Right atrium auricular region (tissue), 2 donors: ENCODE measurements at regions not wholly inside any gene's neighbourhood (a gene's known extent, or its start where the extent isn't known, plus 50 kb on each side); places are given as distances from the start of the nearest gene placed in this dataset.

Source experiments
- DNase-seq: peaks from one replicate; pipeline ENCODE4 v3.0.0-alpha.2; 2019; ENCODE audit warnings: low spot score
- H3K27ac ChIP-seq, 2 donors: fragments of 200-600 bp; sonication (generic); 1 replicate in 1 of 2; 2 replicates in 1 of 2; pipeline ENCODE4 v1.5.1; 2016 to 2019
- H3K27me3 ChIP-seq, 2 donors: fragments of 200-600 bp; sonication (generic); one replicate each; pipeline versions ENCODE4 v1.5.1 to v1.6.0; 2017 to 2019
- H3K36me3 ChIP-seq: fragments of 200-600 bp; sonication (generic); one replicate; pipeline ENCODE4 v1.5.1; 2016
- H3K4me1 ChIP-seq, 2 donors: fragments of 200-600 bp; sonication (generic); one replicate each; pipeline versions ENCODE4 v1.5.1 to v1.6.0; 2017 to 2019
- H3K4me3 ChIP-seq, 2 donors: fragments of 200-600 bp; sonication (generic); 1 replicate in 1 of 2; 2 replicates in 1 of 2; pipeline ENCODE4 v1.5.1; 2017 to 2019; ENCODE audit warnings: mild to moderate bottlenecking in 1 of 2, moderate library complexity in 1 of 2
- H3K9me3 ChIP-seq, 2 donors: fragments of 200-600 bp; sonication (generic); one replicate each; pipeline ENCODE4 v1.5.1; 2019
- CTCF ChIP-seq, 2 donors: fragments of 200-600 bp; sonication (generic); IDR thresholded peaks; one replicate each; pipeline ENCODE4 v1.5.1; 2019; ENCODE audit warnings: antibody characterized with exemption in 2 of 2

GRCh38 chr10:111944331-111944730 lies 239.2 kb downstream of the GPAM start:
- no peak for DNase-seq
- TF ChIP-seq CTCF (IDR thresholded peaks at IDR 0.05) = no peak
- Histone ChIP-seq H3K27ac (no peak overlapping the region), H3K9me3 (peaks cover 0 to 4% of the 10 kb centered on the region in 2 donors), H3K27me3 (no peaks in the 10 kb centered on the region), H3K4me1 (no peaks in the 10 kb centered on the region), H3K4me3 (no peak overlapping the region), H3K36me3 (no peaks in the 10 kb centered on the region)

- H3K4me1 ChIP-seq = no peaks in the 10 kb centered on the region
- H3K27me3 ChIP-seq = no peaks in the 10 kb centered on the region
- no peak for TF ChIP-seq CTCF (IDR thresholded peaks at IDR 0.05)
- no peak for DNase-seq
- H3K27ac ChIP-seq = no peak overlapping the region
- no peak overlapping the region for H3K4me3 ChIP-seq
- H3K9me3 ChIP-seq = peaks cover 0 to 4% of the 10 kb centered on the region in 2 donors
- H3K36me3 ChIP-seq = no peaks in the 10 kb centered on the region
Observed at GRCh38 chr10:111953949-111954348, 229.6 kb downstream of the GPAM start.

DNA sequence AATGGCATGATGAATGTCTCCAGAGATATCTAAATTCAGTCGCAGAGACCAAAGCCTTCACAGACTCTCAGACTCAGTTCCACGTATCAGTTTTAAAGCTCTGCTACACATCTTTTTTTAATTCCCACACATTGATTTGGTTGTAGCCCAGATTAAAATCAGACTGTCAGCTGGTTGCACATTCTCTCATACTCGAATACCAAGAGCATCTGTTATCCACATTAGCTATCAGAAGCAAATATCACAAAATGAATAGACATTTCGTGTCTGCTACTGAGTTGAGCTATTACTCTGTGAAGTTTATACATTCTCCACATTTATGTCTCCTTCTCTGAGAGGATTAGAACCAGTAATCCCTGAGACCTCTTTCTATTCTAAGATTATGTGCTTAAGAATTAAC lies 229.2 kb downstream of the GPAM start:
- H3K9me3 ChIP-seq = peaks cover 0 to 4% of the 10 kb centered on the region in 2 donors
- no peak overlapping the region for H3K4me3 ChIP-seq
- H3K27me3 ChIP-seq = no peaks in the 10 kb centered on the region
- no peaks in the 10 kb centered on the region for H3K4me1 ChIP-seq
- no peak for DNase-seq
- H3K36me3 ChIP-seq = no peaks in the 10 kb centered on the region
- H3K27ac ChIP-seq = no peak overlapping the region
- no peak for TF ChIP-seq CTCF (IDR thresholded peaks at IDR 0.05)

GRCh38 chr10:111956841-111957240 lies 226.7 kb downstream of the GPAM start:
- Histone ChIP-seq H3K4me1 (no peaks in the 10 kb centered on the region), H3K27ac (no peak overlapping the region), H3K4me3 (no peak overlapping the region), H3K36me3 (no peaks in the 10 kb centered on the region), H3K9me3 (peaks cover 0 to 4% of the 10 kb centered on the region in 2 donors), H3K27me3 (no peaks in the 10 kb centered on the region)
- no peak for TF ChIP-seq CTCF (IDR thresholded peaks at IDR 0.05)
- DNase-seq = no peak

DNA sequence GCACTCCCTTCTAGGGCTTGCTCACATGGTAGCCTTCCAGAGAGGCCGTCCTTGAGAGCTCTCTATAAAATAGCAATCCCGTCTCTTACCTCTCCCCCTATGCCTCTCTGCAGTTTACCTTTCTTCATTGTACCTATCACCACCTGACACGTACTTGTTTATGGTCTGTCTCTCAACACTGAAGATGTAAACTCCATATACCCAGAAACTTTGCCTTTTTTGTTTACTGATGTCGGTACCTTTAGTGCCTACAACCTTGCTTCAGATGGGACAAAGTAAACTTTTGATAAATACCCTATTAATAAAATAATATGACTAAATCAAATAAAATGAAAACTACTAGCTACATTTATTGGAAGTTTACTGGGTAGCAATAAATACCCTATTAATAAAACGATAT lies 220.6 kb downstream of the GPAM start:
- no peaks in the 10 kb centered on the region for H3K27me3 ChIP-seq
- H3K4me3 ChIP-seq = no peak overlapping the region
- no peak for DNase-seq
- H3K4me1 ChIP-seq = no peaks in the 10 kb centered on the region
- no peak overlapping the region for H3K27ac ChIP-seq
- H3K36me3 ChIP-seq = no peaks in the 10 kb centered on the region
- TF ChIP-seq CTCF (IDR thresholded peaks at IDR 0.05) = no peak
- no peaks in the 10 kb centered on the region for H3K9me3 ChIP-seq

GRCh38 chr10:111967116-111967515 lies 216.4 kb downstream of the GPAM start:
- H3K27ac ChIP-seq = no peak overlapping the region
- no peaks in the 10 kb centered on the region for H3K9me3 ChIP-seq
- H3K4me3 ChIP-seq = no peak overlapping the region
- TF ChIP-seq CTCF (IDR thresholded peaks at IDR 0.05) = no peak
- H3K36me3 ChIP-seq = no peaks in the 10 kb centered on the region
- H3K4me1 ChIP-seq = no peaks in the 10 kb centered on the region
- DNase-seq = no peak
- H3K27me3 ChIP-seq = no peaks in the 10 kb centered on the region
